ENCODE measurements at regions not wholly inside any gene's neighbourhood (a gene's known extent, or its start where the extent isn't known, plus 50 kb on each side); places are given as distances from the start of the nearest gene placed in this dataset.
A peak's percentile ranks its signal among the peaks of the same experiment; 100 is the strongest.
"Not testable (repeated sequence)": the region's sequence is repeated elsewhere in the genome, so short reads cannot be mapped to it uniquely, and the experiment has no call there.

DNA sequence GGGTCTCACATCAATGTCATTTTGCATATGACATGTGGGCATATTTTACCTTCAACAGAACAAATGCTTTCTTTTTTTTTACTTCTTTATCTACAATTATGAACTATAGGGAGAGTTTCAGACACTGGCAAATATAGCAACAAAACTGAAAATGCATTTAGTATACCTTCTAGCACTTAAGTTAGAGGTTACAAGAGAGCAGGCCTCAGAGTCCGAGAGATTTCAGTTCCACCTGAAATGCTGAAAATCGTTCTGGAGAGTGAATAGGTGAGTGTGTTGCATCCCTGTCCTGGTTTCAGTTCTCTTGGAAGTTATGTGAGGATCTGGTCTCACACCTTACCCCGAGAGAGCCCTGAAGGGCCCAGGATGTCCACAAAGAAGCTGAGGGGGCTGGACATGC is 337.8 kb upstream of the FRG1 start:
- not testable (repeated sequence) for ATAC-seq, H3K27ac Mint-ChIP-seq, H3K36me3 Mint-ChIP-seq

DNA sequence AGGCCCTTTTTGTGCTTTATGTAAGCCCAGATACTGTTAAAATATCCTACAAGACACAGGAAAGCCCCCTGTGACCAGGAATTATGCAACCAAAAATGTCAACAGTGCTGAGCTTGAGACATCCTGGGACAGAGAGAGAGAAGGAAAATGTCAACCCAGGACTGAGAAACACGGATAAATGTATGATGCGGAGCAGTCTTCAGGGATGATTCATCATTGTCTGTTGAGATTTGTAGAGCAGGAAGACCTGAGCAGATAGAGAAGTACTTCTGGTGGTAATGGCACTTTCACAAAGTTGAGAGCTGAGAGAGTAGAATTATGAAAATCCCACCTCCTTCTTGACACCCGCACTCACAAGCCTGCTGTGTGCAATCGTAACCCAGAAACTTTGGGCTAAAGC is 330.1 kb upstream of the FRG1 start:
- not testable (repeated sequence) for H3K27ac Mint-ChIP-seq; H3K4me1 Mint-ChIP-seq (ENCODE audit: low read depth in 2 of 2); H3K36me3 Mint-ChIP-seq; DNase-seq (ENCODE audit: low spot score); H3K4me3 Mint-ChIP-seq; ATAC-seq; H3K27me3 Mint-ChIP-seq; H3K9me3 Mint-ChIP-seq

More for the DNA sequence above, 337.8 kb upstream of the FRG1 start:
- not testable (repeated sequence) for H3K4me3 Mint-ChIP-seq; H3K9me3 Mint-ChIP-seq; H3K27me3 Mint-ChIP-seq; H3K4me1 Mint-ChIP-seq (ENCODE audit: low read depth in 2 of 2); DNase-seq (ENCODE audit: low spot score)

DNA sequence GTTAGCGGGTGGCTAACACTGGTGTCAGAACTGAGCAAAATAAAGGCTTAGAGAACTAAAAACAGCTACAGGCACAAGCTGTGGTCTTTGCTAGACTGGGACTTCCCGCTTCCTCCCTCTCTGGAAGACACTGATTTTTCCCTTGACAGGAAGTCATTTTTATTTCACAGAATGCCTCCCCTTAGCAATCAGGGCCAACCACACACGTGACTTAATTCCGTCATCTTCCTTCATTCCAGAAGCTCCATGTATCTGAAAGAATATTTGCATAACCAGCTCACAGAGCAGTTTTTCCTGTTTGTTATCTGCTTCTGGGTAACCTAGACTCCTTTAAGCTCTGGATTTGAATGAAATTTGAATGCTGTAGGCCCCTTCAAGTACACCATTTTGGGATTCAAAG is 327.5 kb upstream of the FRG1 start:
- Mint-ChIP-seq H3K36me3 (no peaks in the 10 kb centered on the region), H3K9me3 (peaks cover 3% of the 10 kb centered on the region), H3K27me3 (no peaks in the 10 kb centered on the region), H3K4me3 (no peak overlapping the region), H3K27ac (no peak overlapping the region), H3K4me1 (ENCODE audit: low read depth in 2 of 2) (no peaks in the 10 kb centered on the region)
- ATAC-seq (no peak), DNase-seq (ENCODE audit: low spot score) (no peak)

DNA sequence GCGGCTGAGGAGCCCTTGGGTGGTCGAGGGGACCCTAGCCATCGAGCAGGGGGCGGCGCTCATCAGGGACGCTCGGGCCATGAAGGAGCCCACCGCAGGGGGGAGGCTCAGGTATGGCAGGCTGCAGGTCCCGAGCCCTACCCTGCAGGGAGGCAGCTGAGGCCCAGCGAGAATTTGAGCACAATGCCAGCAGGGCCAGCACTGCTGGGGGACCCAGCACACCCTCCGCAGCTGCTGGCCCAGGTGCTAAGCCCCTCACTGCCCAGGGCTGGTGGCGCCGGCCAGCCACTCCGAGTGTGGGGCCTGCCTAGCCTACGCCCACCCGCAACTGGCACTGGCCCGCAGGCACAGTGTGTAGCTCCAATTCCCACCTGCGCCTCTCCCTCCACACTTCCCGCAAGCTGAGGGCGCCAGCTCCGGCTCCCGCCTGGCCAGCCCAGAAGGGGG is 325.4 kb upstream of the FRG1 start:
- Mint-ChIP-seq H3K9me3 (peaks cover 5% of the 10 kb centered on the region), H3K4me3 (no peak overlapping the region), H3K36me3 (no peaks in the 10 kb centered on the region)

DNA sequence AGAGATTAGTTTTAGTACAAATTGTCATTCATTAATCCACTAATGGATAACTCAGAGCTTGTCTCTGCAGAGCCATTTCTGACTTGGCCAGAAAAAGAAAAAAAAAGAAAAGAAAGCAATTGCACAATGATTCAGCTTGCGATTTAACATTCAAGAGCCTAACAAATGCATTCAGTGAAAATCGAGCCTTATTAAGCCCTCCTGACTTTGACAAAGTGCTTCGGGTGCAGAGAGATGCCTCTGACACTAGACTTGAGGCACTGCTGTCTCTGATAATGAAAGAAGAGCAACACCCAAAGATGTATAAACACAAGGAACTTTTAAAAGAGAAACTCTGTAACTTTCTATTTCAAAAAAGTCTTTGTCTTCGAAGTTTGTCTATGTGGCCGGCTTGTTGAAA is 322.9 kb upstream of the FRG1 start:
- H3K4me1 Mint-ChIP-seq (ENCODE audit: low read depth in 2 of 2); ATAC-seq; H3K27ac Mint-ChIP-seq; H3K27me3 Mint-ChIP-seq; DNase-seq (ENCODE audit: low spot score); H3K36me3 Mint-ChIP-seq; H3K9me3 Mint-ChIP-seq; H3K4me3 Mint-ChIP-seq: not testable (repeated sequence)

More for the DNA sequence above, 325.4 kb upstream of the FRG1 start:
- H3K4me1 Mint-ChIP-seq (ENCODE audit: low read depth in 2 of 2), result no peaks in the 10 kb centered on the region
- H3K27me3 Mint-ChIP-seq, result no peaks in the 10 kb centered on the region
- H3K27ac Mint-ChIP-seq, result no peak overlapping the region
- ATAC-seq (no peak), DNase-seq (ENCODE audit: low spot score) (no peak)

DNA sequence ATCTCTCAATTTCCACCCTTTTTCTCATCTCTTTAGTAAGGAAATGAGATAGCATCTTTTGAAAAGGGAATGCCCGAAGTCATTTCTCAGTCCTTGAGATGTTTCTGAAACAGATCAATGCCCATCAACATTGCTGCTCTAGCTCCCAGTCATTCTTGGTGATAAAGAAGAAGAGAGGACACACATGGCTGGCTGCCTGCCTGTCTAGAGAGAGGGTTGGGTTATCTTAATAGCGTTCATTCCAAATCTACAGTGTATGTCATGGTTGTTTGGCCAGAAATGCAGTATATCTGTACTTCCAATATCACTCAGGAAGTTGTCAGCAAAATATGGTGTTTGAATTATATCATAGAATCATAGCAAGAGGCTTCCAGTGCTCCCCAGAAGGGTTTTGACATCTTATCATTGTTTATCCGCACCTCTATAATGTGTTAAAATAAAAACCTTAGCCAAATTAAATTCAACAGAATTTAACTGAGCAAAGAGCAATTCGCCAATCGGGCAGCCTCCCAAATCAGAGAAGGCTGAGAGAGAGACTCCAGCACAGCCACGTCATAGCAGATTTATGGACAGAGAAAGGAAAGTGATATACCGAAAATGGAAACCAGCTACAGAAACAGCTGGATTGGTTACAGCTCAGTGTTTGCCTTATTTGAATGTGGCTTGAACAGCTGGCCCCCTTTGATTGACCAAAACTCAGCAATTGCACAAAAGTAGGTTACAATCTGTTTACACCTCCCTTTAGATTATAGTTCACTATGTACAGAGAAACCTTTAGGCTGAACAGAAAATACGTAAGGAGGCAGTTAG is 321.0 kb upstream of the FRG1 start:
- DNase-seq (ENCODE audit: low spot score); H3K27me3 Mint-ChIP-seq; H3K27ac Mint-ChIP-seq; H3K4me1 Mint-ChIP-seq (ENCODE audit: low read depth in 2 of 2); H3K4me3 Mint-ChIP-seq; ATAC-seq; H3K36me3 Mint-ChIP-seq; H3K9me3 Mint-ChIP-seq: not testable (repeated sequence)

DNA sequence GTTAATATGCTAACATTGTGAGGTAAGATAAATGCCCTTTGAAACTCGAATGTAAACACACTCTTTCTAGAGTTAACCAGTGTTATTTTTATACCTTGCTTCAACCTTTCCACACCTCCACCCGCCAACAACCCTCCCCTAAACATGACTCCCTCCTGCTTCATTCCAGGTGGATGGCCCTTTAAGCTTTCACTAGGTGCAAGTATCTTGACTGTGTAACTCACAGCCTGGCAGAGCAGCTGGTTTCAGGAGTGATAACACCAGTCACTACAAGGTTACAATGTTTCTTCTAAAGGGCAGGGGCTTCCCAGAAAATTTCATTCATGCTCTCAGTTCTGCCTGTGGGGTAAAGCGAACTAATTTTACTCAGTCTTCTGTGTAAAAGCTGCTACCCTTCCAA is 318.1 kb upstream of the FRG1 start:
- not testable (repeated sequence) for H3K27me3 Mint-ChIP-seq; H3K27ac Mint-ChIP-seq; ATAC-seq; H3K9me3 Mint-ChIP-seq; H3K36me3 Mint-ChIP-seq; H3K4me1 Mint-ChIP-seq (ENCODE audit: low read depth in 2 of 2); DNase-seq (ENCODE audit: low spot score); H3K4me3 Mint-ChIP-seq

DNA sequence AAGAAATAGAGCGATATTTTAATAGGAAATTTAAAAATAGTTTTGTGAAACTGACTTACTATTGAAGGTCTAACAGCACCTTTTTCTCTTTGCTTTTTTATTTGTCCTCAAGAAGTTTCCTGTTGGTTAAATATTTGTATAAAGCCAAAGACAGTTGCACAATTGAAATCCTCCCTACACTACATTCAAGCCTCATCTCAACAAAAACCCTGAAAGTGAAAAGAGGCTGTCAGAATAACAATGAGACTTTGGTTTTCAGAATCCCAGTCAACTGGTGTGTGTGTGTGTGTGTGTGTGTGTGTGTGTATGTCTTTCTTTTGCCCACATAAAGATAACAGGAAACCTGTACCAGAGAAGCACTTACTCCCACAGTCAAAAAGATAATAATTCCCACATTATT is 313.6 kb upstream of the FRG1 start:
- not testable (repeated sequence) for H3K27ac Mint-ChIP-seq; ATAC-seq; H3K4me3 Mint-ChIP-seq; H3K4me1 Mint-ChIP-seq (ENCODE audit: low read depth in 2 of 2); H3K27me3 Mint-ChIP-seq; H3K36me3 Mint-ChIP-seq; H3K9me3 Mint-ChIP-seq; DNase-seq (ENCODE audit: low spot score)

DNA sequence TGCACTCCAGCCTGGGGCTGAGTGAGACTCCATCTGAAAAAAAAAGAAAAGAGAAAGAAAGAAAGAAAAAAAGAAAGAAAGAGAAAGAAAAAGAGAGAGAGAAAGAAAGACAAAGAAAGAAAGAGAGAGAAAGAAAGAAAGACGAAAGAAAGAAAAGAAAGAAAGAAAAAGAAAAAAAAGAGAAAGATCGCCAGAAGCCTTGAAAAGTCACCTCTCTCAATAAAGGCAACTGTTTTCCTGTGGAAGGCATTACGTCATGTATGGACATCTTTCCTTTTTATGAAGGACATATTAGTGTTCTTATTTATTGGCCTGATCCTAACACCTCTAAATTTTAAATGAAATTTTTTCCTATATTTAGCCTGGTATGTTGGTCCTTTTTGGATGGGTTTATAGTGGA is 310.9 kb upstream of the FRG1 start:
- DNase-seq (ENCODE audit: low spot score); H3K27ac Mint-ChIP-seq; H3K36me3 Mint-ChIP-seq; ATAC-seq; H3K4me1 Mint-ChIP-seq (ENCODE audit: low read depth in 2 of 2); H3K27me3 Mint-ChIP-seq; H3K4me3 Mint-ChIP-seq; H3K9me3 Mint-ChIP-seq: not testable (repeated sequence)

DNA sequence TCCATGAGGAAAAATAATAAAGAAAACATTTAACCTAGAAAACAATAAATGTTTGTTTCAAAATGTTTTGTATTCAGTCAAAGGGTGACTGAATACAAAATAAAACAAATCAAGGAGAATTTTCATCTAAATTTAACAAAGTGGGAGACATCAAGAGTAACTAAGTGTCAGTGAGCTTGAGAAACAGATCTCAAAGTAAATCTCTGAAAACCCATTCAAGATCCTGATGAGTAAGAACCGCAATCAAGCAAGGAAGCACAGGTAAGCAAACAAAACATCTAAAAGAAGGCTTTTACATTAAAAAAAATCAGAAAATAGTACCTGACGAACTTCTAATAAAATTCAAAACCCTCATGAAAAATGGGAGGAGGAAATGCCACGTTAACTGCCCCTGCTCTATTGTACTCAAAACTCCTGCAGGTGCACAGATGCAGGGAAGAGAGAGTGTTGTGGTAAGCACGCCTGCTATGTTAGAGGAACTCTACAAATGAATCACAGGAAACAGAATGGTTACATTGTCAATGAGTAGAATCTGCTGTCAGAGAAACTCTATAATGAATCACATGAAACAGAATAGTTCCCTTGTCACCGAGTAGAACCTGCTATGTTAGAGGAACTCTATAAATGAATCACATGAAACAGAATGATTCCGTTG is 309.6 kb upstream of the FRG1 start:
- H3K27ac Mint-ChIP-seq, result peak overlapping the region in 1 of 2 donors; percentile 23
- H3K36me3 Mint-ChIP-seq; H3K4me3 Mint-ChIP-seq; H3K4me1 Mint-ChIP-seq (ENCODE audit: low read depth in 2 of 2); H3K9me3 Mint-ChIP-seq; H3K27me3 Mint-ChIP-seq; DNase-seq (ENCODE audit: low spot score): not testable (repeated sequence)
- peak; percentile 66 to 68 for ATAC-seq

DNA sequence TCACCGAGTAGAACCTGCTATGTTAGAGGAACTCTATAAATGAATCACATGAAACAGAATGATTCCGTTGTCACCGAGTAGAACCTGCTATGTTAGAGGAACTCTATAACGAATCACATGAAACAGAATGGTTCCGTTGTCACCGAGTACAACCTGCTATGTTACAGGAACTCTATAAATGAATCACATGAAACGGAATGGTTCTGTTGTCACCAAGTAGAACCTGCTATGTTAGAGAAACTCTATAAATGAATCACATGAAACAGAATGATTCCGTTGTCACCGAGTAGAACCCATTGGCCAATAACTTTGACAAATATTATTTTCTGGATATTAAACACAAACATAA is 309.1 kb upstream of the FRG1 start:
- not testable (repeated sequence) for ATAC-seq; H3K36me3 Mint-ChIP-seq; H3K9me3 Mint-ChIP-seq; H3K27me3 Mint-ChIP-seq; H3K4me1 Mint-ChIP-seq (ENCODE audit: low read depth in 2 of 2); DNase-seq (ENCODE audit: low spot score); H3K4me3 Mint-ChIP-seq
- peak overlapping the region in 1 of 2 donors; percentile 23 for H3K27ac Mint-ChIP-seq

DNA sequence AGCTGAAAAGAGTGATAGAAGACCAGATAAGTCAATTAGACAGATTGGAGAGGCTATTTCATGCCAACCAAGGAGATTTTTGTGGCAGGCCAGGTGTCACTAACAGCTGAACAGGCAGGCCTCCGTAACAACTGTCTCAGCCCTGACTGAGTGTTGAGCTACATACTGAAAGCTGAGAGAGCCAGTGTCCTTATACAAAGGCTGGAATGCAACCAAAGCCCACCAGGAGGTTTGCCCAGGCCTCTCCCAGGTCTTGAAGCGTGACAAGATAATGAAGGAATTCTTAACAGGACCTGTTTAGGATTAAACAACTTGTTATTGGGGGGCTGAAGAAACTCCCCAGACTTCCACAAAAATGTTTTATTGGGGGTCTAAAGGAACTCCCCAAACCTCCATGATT is 290.2 kb upstream of the FRG1 start:
- H3K4me3 Mint-ChIP-seq; H3K27me3 Mint-ChIP-seq; H3K36me3 Mint-ChIP-seq; H3K9me3 Mint-ChIP-seq; ATAC-seq; H3K4me1 Mint-ChIP-seq (ENCODE audit: low read depth in 2 of 2); H3K27ac Mint-ChIP-seq; DNase-seq (ENCODE audit: low spot score): not testable (repeated sequence)

DNA sequence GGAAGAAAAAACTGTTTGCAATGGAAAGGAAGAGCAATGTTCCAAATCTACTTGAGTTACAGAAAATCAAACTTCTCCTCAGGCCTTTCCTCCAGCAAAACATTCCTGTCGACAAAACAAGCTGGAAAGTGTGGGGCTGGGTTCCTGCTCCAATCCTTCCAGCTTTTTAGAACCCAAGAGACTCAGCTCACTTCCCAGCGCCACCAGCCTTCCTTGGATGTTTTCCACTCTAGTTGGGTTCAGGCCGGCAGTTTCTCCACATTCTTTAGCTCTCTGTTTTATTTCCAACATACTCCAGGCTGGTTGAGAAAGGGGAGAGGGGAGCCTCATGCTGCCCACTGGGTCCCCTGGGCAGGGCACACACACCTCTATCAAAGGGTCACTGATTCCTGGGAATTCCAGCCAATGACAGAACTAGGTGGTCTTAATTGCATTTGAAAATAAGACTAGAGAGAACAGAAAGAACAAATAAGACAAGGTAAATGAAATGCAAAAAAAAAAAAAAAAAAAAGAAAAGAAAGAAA is 287.5 kb upstream of the FRG1 start:
- not testable (repeated sequence) for H3K36me3 Mint-ChIP-seq

DNA sequence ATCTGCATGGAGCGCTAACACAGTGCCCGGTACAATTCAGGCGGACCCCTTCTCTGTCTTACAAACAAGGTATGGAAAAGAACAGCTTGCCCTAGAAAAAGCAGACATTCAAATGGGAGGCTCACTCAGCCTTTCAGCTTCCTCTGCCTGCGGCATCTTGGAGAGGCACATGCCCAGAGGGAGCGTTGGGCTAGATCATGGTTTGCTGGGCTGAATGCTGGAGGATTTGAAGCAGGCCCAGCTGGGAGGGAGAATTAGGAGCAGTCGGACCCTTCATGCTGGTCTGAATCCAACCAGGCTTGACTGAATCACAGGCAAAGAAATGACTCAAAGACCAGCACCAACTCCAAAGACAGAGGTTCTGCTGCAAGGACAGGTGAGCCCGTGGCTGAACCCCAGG is 286.7 kb upstream of the FRG1 start:
- DNase-seq (ENCODE audit: low spot score); ATAC-seq; H3K4me3 Mint-ChIP-seq; H3K36me3 Mint-ChIP-seq; H3K4me1 Mint-ChIP-seq (ENCODE audit: low read depth in 2 of 2); H3K27me3 Mint-ChIP-seq; H3K27ac Mint-ChIP-seq; H3K9me3 Mint-ChIP-seq: not testable (repeated sequence)

More for the DNA sequence above, 287.5 kb upstream of the FRG1 start:
- ATAC-seq; H3K4me3 Mint-ChIP-seq; H3K27me3 Mint-ChIP-seq; H3K4me1 Mint-ChIP-seq (ENCODE audit: low read depth in 2 of 2); H3K9me3 Mint-ChIP-seq; H3K27ac Mint-ChIP-seq; DNase-seq (ENCODE audit: low spot score): not testable (repeated sequence)

Data from natural killer cell treated with Interleukin-12 subunit alpha and Interleukin-12 subunit beta and Interleukin-15 and Interleukin-18, amount 100 ng/mL, for 72 hours (primary cell).